ENCODE measurements at regions not wholly inside any gene's neighbourhood (a gene's known extent, or its start where the extent isn't known, plus 50 kb on each side); places are given as distances from the start of the nearest gene placed in this dataset.
"Not testable (repeated sequence)": the region's sequence is repeated elsewhere in the genome, so short reads cannot be mapped to it uniquely, and the experiment has no call there.

- no peak for DNase-seq
Measured at GRCh38 chr7:36040679-36041078, 112.4 kb upstream of the EEPD1 start.

DNA sequence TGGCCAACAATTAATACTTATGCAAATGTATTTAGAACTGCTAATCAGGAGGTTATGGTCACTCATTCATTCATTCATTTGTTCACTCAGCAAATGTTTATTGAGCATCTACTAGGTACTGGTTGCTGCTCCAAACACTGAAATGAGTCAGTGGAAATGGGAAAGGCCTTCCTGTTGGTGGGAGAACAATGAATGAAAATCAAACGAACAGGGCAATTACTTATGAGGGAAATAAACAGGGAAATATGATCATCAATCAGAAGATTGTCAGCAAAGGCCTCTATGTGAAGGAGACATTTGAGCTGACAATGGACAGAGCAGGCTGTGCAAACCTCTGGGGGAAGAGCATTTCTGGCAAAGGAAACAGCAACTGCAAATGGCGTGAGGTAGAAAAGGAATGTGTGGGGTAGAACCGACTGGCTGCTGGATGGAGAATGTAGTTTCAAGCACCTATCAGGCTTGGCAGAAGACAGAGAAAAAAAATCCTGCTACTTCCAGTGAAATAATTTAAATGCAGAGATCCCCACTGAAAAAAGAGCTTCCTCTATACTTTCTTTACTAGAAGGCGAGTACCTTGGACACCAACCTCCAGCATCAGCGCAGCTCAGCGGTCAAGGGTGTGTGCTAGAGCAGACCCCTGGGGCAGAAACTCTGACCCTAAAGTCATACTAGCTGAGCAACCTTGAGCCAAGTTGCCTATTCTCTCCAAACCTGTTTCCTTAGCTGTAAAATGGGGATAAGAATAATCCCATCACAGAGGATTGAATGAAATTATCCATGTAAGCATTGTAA, 108.8 kb upstream of the EEPD1 start:
- no peak for DNase-seq

- no peak for DNase-seq
Measured at GRCh38 chr7:36045326-36045725, 107.7 kb upstream of the EEPD1 start.

GRCh38 chr7:36045830-36046341, 107.2 kb upstream of the EEPD1 start:
- no peak for DNase-seq

DNA sequence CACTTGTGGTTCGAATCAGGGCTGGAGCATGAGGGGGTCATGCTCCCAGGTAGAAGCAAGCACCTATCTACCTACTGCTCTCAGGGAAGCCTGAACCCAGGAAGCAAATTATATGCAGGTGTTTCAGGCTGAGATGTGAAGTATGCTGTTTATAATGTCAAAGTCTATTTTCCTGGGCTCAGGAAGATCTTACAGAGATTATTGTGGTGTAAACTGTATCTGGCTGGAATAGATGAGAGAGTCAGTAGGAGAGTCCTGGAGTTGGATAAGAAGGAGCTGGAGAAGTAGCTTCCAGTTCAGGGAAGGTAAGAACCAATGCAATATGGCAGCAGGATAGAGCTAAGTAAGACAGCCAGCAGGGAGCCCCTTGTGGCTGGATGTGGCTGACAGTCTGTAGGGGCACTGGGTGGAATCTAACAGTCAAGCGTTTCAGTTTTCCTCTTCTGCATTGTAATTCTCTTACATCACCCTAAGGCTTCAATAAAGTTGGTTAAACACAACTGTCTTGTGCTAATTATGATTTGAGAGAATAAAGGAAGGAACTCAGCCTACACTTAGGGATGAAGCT, 105.9 kb upstream of the EEPD1 start:
- DNase-seq, result no peak

- no peak for DNase-seq
Measured at GRCh38 chr7:36048141-36048901, 104.7 kb upstream of the EEPD1 start.

- no peak for DNase-seq
Measured at GRCh38 chr7:36048902-36049240, 104.2 kb upstream of the EEPD1 start.

- no peak for DNase-seq
Measured at GRCh38 chr7:36051501-36051900, 101.6 kb upstream of the EEPD1 start.

DNA sequence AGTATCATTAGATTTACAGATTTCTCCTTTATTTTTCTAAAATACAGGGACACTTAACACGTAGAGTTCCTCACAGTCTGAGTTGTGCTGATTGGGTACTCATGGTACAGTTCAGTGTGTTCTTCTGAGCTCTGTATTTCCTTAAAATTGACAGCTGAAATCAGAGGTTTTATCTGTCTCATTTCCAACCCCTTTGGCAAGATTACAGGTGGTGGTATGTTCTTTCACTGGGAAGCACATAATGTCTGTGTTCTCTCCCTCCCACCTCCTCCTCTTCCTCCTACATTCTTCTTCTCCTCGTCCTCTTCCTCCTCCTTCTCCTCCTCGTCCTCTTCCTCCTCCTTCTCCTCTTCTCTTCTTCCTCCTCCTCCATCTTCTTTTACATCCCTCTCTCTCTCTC, 99.5 kb upstream of the EEPD1 start:
- DNase-seq, result no peak

GRCh38 chr7:36054637-36055036, 98.4 kb upstream of the EEPD1 start:
- DNase-seq, result no peak

- DNase-seq, result no peak
Measured at GRCh38 chr7:36055207-36055606, 97.8 kb upstream of the EEPD1 start.

GRCh38 chr7:36057323-36057722, 95.7 kb upstream of the EEPD1 start:
- no peak for DNase-seq

- DNase-seq, result no peak
Measured at GRCh38 chr7:36058020-36058592, 94.9 kb upstream of the EEPD1 start.

DNA sequence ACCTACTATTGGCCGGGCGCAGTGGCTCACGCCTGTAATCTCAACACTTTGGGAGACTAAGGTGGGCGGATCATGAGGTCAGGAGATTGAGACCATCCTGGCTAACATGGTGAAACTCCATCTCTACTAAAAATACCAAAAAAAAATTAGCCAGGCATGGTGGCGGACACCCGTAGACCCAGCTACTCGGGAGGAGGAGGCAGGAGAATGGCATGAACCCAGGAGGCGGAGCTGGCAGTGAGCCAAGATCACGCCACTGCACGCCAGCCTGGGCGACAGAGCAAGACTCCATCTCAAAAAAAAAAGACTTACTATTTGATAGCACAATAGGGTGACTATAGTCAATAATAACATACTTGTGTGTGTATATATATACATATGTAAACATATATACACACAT, 92.7 kb upstream of the EEPD1 start:
- not testable (repeated sequence) for DNase-seq

DNA sequence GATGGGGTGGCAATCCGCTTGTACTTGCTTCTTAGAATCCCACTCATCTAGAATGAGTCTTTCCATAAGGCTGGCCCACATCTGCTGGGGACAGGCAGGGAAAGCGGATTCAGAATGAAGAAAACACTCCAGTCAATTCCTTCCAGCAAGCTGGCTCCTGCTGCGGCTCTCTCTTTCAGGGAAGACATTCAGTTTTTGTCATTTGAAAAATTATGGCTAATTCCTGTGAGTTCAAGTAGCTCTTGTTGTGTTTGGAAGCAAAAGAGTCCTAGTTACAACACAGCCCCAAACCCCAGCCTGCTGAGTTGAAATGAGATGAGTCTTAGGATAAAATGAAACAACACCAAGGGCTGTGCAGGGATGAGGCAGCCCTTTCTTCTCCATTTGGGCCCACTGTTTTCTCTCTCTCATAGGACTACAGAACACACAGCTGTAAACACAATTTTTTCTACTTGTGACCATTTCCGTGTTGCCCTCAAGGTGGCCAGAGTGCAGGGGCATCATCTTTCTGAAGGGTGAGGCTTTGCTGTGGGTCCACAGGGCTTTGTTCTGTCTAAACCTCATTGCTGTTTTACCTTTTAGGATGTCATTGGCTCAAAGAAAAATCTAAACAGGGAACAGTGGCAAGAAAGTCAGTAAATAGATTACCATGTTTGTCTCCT, 90.8 kb upstream of the EEPD1 start:
- DNase-seq, result no peak

DNA sequence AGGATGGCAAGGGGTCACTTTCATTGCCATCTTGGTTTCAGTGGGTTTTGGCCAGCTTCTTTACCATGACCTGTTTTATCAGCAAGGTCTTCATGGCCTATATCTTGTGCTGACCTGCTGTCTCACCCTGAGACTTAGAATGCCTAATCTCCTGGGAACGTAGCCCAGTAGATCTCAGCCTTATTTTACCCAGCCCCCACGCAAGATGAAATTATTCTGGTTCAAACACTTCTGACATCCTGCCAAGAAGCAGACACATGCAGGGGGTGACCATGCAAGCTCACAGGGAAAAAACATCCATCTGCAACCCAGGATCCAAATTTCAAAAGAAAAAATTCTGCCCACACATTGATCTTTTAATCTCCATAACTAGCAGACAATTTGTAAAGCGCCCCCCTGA, 88.4 kb upstream of the EEPD1 start:
- DNase-seq, result no peak

- not testable (repeated sequence) for DNase-seq
Measured at GRCh38 chr7:36065563-36066342, 87.3 kb upstream of the EEPD1 start.

- no peak for DNase-seq
Measured at GRCh38 chr7:36066343-36066664, 86.8 kb upstream of the EEPD1 start.

DNA sequence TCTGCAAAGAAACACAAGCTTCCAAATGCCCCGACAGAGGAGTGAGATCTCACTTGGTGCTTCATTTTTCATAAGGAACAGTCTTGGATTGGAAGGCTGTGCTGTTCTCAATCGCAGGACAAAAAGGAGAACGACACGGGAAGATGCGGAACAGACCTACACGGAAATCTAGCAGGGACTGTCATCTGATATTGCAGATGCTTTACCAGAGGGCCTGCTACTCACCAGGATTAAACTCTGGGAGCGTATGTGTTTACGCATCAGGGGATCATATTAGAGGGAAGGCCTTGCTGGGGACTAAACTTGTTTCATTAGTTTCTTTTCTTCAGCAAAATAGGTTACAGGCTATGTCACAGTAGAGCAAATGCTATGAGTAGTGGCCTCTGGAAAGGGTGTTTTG, 82.8 kb upstream of the EEPD1 start:
- no peak for DNase-seq

GRCh38 chr7:36071605-36072004, 81.4 kb upstream of the EEPD1 start:
- no peak for DNase-seq

- DNase-seq, result no peak
Measured at GRCh38 chr7:36072620-36073019, 80.4 kb upstream of the EEPD1 start.

DNA sequence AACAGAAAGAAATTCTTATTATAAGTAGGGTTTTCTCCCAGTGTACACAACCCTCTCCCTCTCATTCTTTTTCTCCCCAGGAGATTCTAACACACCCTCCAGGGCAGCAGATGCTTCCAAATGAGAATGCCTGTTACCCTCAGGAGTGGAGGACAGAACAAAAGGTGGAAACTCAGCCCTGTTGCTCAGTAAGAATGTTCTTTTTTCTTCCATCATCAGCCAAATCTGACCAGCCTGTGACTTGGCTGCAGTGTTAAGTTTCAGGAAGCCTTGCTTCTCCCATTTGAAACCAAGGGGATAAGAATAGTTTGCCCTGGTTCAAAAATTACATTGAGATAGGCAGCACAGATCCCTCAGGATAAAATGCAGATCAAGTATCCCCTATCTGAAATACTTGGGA, 77.5 kb upstream of the EEPD1 start:
- no peak for DNase-seq
